ENCODE measurements at regions not wholly inside any gene's neighbourhood (a gene's known extent, or its start where the extent isn't known, plus 50 kb on each side); places are given as distances from the start of the nearest gene placed in this dataset.
"Not testable (repeated sequence)": the region's sequence is repeated elsewhere in the genome, so short reads cannot be mapped to it uniquely, and the experiment has no call there.

- Histone ChIP-seq H3K36me3 (ENCODE audit: control insufficient read depth, insufficient read depth, low read length) (no peaks in the 10 kb centered on the region), H3K4me3 (ENCODE audit: low read length) (no peak overlapping the region), H3K27me3 (ENCODE audit: control insufficient read depth, insufficient read depth, low read length) (no peaks in the 10 kb centered on the region), H3K4me1 (ENCODE audit: control insufficient read depth, insufficient read depth, low read length) (peaks cover 3% of the 10 kb centered on the region; the same call in 1 of the 2 replicates), H3K9me3 (ENCODE audit: control insufficient read depth, insufficient read depth, low read length) (no peaks in the 10 kb centered on the region), H3K27ac (ENCODE audit: low read length) (no peak overlapping the region)
- DNase-seq (ENCODE audit: low read depth, low spot score), result no peak
- no CpG with 5 or more reads among the region's 2 CpGs for WGBS (ENCODE audit: insufficient coverage, insufficient read length)
These were observed 82.9 kb downstream of the ZNF737 start for GRCh38 chr19:20482721-20483120.

GRCh38 chr19:20481736-20482135 is 83.8 kb downstream of the ZNF737 start:
- no peak for DNase-seq (ENCODE audit: low read depth, low spot score)
- Histone ChIP-seq H3K36me3 (ENCODE audit: control insufficient read depth, insufficient read depth, low read length) (no peaks in the 10 kb centered on the region), H3K27me3 (ENCODE audit: control insufficient read depth, insufficient read depth, low read length) (no peaks in the 10 kb centered on the region), H3K4me1 (ENCODE audit: control insufficient read depth, insufficient read depth, low read length) (peaks cover 3% of the 10 kb centered on the region; the same call in 1 of the 2 replicates), H3K9me3 (ENCODE audit: control insufficient read depth, insufficient read depth, low read length) (no peaks in the 10 kb centered on the region), H3K27ac (ENCODE audit: low read length) (no peak overlapping the region), H3K4me3 (ENCODE audit: low read length) (no peak overlapping the region)
- no CpG with 5 or more reads among the region's 1 CpG for WGBS (ENCODE audit: insufficient coverage, insufficient read length)

- no peaks in the 10 kb centered on the region for H3K27me3 ChIP-seq (ENCODE audit: control insufficient read depth, insufficient read depth, low read length)
- DNase-seq (ENCODE audit: low read depth, low spot score), result no peak
- 100% methylated on average over 1 of the region's 3 CpGs for WGBS (ENCODE audit: insufficient coverage, insufficient read length)
These were observed 86.1 kb downstream of the ZNF737 start for GRCh38 chr19:20479483-20479882.

GRCh38 chr19:20478936-20479335 is 86.6 kb downstream of the ZNF737 start:
- DNase-seq (ENCODE audit: low read depth, low spot score), result no peak
- H3K9me3 ChIP-seq (ENCODE audit: control insufficient read depth, insufficient read depth, low read length), result no peaks in the 10 kb centered on the region
- no peak overlapping the region for H3K4me3 ChIP-seq (ENCODE audit: low read length)
- H3K27me3 ChIP-seq (ENCODE audit: control insufficient read depth, insufficient read depth, low read length), result no peaks in the 10 kb centered on the region
- H3K27ac ChIP-seq (ENCODE audit: low read length), result no peak overlapping the region
- WGBS (ENCODE audit: insufficient coverage, insufficient read length), result no CpG with 5 or more reads among the region's 3 CpGs
- no peaks in the 10 kb centered on the region for H3K36me3 ChIP-seq (ENCODE audit: control insufficient read depth, insufficient read depth, low read length)
- peaks cover 3% of the 10 kb centered on the region; the same call in 1 of the 2 replicates for H3K4me1 ChIP-seq (ENCODE audit: control insufficient read depth, insufficient read depth, low read length)

More at GRCh38 chr19:20479483-20479882, 86.1 kb downstream of the ZNF737 start:
- Histone ChIP-seq H3K9me3 (ENCODE audit: control insufficient read depth, insufficient read depth, low read length) (no peaks in the 10 kb centered on the region), H3K4me3 (ENCODE audit: low read length) (no peak overlapping the region), H3K4me1 (ENCODE audit: control insufficient read depth, insufficient read depth, low read length) (peaks cover 3% of the 10 kb centered on the region; the same call in 1 of the 2 replicates), H3K27ac (ENCODE audit: low read length) (no peak overlapping the region), H3K36me3 (ENCODE audit: control insufficient read depth, insufficient read depth, low read length) (no peaks in the 10 kb centered on the region)

- H3K4me3 ChIP-seq (ENCODE audit: low read length), result no peak overlapping the region
- H3K36me3 ChIP-seq (ENCODE audit: control insufficient read depth, insufficient read depth, low read length), result no peaks in the 10 kb centered on the region
- no peaks in the 10 kb centered on the region for H3K4me1 ChIP-seq (ENCODE audit: control insufficient read depth, insufficient read depth, low read length)
- DNase-seq (ENCODE audit: low read depth, low spot score), result no peak
- WGBS (ENCODE audit: insufficient coverage, insufficient read length), result no CpG with 5 or more reads among the region's 13 CpGs
- no peaks in the 10 kb centered on the region for H3K9me3 ChIP-seq (ENCODE audit: control insufficient read depth, insufficient read depth, low read length)
- H3K27ac ChIP-seq (ENCODE audit: low read length), result no peak overlapping the region
- no peaks in the 10 kb centered on the region for H3K27me3 ChIP-seq (ENCODE audit: control insufficient read depth, insufficient read depth, low read length)
These were observed 92.7 kb downstream of the ZNF737 start for GRCh38 chr19:20472854-20473253.

GRCh38 chr19:20471431-20471830 is 94.2 kb downstream of the ZNF737 start:
- Histone ChIP-seq H3K36me3 (ENCODE audit: control insufficient read depth, insufficient read depth, low read length) (no peaks in the 10 kb centered on the region), H3K27me3 (ENCODE audit: control insufficient read depth, insufficient read depth, low read length) (no peaks in the 10 kb centered on the region), H3K27ac (ENCODE audit: low read length) (no peak overlapping the region), H3K9me3 (ENCODE audit: control insufficient read depth, insufficient read depth, low read length) (no peaks in the 10 kb centered on the region), H3K4me1 (ENCODE audit: control insufficient read depth, insufficient read depth, low read length) (no peaks in the 10 kb centered on the region), H3K4me3 (ENCODE audit: low read length) (no peak overlapping the region)
- no peak for DNase-seq (ENCODE audit: low read depth, low spot score)
- WGBS (ENCODE audit: insufficient coverage, insufficient read length), result no CpG with 5 or more reads among the region's 4 CpGs

GRCh38 chr19:20470345-20471135 is 95.0 kb downstream of the ZNF737 start:
- DNase-seq (ENCODE audit: low read depth, low spot score), result no peak
- H3K36me3 ChIP-seq (ENCODE audit: control insufficient read depth, insufficient read depth, low read length), result no peaks in the 10 kb centered on the region
- no peaks in the 10 kb centered on the region for H3K4me1 ChIP-seq (ENCODE audit: control insufficient read depth, insufficient read depth, low read length)
- H3K4me3 ChIP-seq (ENCODE audit: low read length), result no peak overlapping the region
- WGBS (ENCODE audit: insufficient coverage, insufficient read length), result no CpG with 5 or more reads among the region's 4 CpGs
- H3K27me3 ChIP-seq (ENCODE audit: control insufficient read depth, insufficient read depth, low read length), result no peaks in the 10 kb centered on the region
- no peaks in the 10 kb centered on the region for H3K9me3 ChIP-seq (ENCODE audit: control insufficient read depth, insufficient read depth, low read length)
- H3K27ac ChIP-seq (ENCODE audit: low read length), result no peak overlapping the region

- not testable (repeated sequence) for DNase-seq (ENCODE audit: low read depth, low spot score); H3K9me3 ChIP-seq (ENCODE audit: control insufficient read depth, insufficient read depth, low read length); H3K4me3 ChIP-seq (ENCODE audit: low read length); H3K27ac ChIP-seq (ENCODE audit: low read length); H3K36me3 ChIP-seq (ENCODE audit: control insufficient read depth, insufficient read depth, low read length); H3K4me1 ChIP-seq (ENCODE audit: control insufficient read depth, insufficient read depth, low read length); H3K27me3 ChIP-seq (ENCODE audit: control insufficient read depth, insufficient read depth, low read length)
These were observed 99.0 kb downstream of the ZNF737 start for GRCh38 chr19:20466638-20466990.

- no CpG with 5 or more reads among the region's 5 CpGs for WGBS (ENCODE audit: insufficient coverage, insufficient read length)
- not testable (repeated sequence) for DNase-seq (ENCODE audit: low read depth, low spot score); H3K9me3 ChIP-seq (ENCODE audit: control insufficient read depth, insufficient read depth, low read length); H3K4me1 ChIP-seq (ENCODE audit: control insufficient read depth, insufficient read depth, low read length); H3K36me3 ChIP-seq (ENCODE audit: control insufficient read depth, insufficient read depth, low read length); H3K4me3 ChIP-seq (ENCODE audit: low read length); H3K27me3 ChIP-seq (ENCODE audit: control insufficient read depth, insufficient read depth, low read length); H3K27ac ChIP-seq (ENCODE audit: low read length)
These were observed 99.5 kb downstream of the ZNF737 start for GRCh38 chr19:20465922-20466637.

GRCh38 chr19:20453425-20453935 is 112.1 kb downstream of the ZNF737 start:
- Histone ChIP-seq H3K9me3 (ENCODE audit: control insufficient read depth, insufficient read depth, low read length) (no peaks in the 10 kb centered on the region), H3K36me3 (ENCODE audit: control insufficient read depth, insufficient read depth, low read length) (no peaks in the 10 kb centered on the region), H3K4me1 (ENCODE audit: control insufficient read depth, insufficient read depth, low read length) (no peaks in the 10 kb centered on the region), H3K4me3 (ENCODE audit: low read length) (no peak overlapping the region), H3K27me3 (ENCODE audit: control insufficient read depth, insufficient read depth, low read length) (no peaks in the 10 kb centered on the region), H3K27ac (ENCODE audit: low read length) (no peak overlapping the region)
- DNase-seq (ENCODE audit: low read depth, low spot score), result no peak
- no CpG with 5 or more reads among the region's 2 CpGs for WGBS (ENCODE audit: insufficient coverage, insufficient read length)

Measured in iPS DF 6.9 (cell line).